Stimulated activated naive CD8-positive, alpha-beta T cell treated with anti-CD3 and anti-CD28 coated beads, Interleukin-15, Interleukin-2, amounts not matched to agents 100 U/mL and 50 U/mL, for 24 hours (primary cell): ENCODE measurements at regions not wholly inside any gene's neighbourhood (a gene's known extent, or its start where the extent isn't known, plus 50 kb on each side); places are given as distances from the start of the nearest gene placed in this dataset.

Experiments used
- ATAC-seq: fragments of 150-1000 bp; cut with Tn5 transposase; one replicate; pipeline ENCODE4 v1.10.0; 2021
- DNase-seq: peaks from one replicate; pipeline ENCODE4 v3.0.0; 2021

- DNase-seq (no peak), ATAC-seq (no peak)
Measured at GRCh38 chr5:114153833-114154232, 208.0 kb upstream of the KCNN2 start.

- ATAC-seq: no peak
- DNase-seq: no peak
Measured at GRCh38 chr5:114166081-114166480, 195.8 kb upstream of the KCNN2 start.

- ATAC-seq (no peak), DNase-seq (no peak)
Measured at GRCh38 chr5:114174131-114174530, 187.7 kb upstream of the KCNN2 start.

DNA sequence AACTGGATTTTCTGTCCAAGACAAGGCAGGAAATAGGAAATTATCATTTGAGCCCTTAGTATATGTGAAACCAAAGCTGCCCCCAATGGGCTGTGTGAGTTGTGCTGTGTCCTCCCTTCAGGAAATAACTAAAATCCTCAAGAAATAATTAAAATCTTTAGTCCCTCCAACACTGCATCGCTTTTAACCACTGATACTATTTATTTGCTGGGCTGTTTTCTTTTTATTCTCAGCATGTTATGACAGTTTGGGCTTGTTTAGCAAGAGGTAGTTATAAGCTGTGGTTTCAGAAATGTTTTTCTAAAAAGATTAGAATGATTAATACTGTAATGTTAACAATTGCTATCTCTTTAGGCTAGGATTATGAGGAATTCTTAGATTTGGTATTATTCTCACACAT is 187.0 kb upstream of the KCNN2 start:
- DNase-seq: no peak
- ATAC-seq: no peak

DNA sequence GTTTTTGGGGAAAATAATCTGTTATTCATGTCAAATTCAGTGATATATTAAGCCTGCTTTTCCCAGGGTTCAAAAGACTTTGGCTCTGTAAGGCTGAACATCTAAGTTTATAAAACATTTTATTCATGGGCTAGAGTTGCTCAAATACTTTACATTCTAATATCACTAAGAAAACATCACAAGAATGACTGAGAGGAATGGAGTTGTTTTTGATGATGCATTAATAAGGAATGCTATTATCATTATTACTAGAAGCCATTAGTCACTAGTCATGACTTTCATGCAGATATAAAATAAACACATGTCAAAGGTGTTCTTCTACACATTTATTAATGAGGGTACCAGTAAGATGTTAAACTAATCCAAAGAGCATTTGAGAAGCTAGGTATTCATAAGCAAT is 185.5 kb upstream of the KCNN2 start:
- no peak for DNase-seq
- ATAC-seq: no peak

- ATAC-seq (no peak), DNase-seq (no peak)
Measured at GRCh38 chr5:114179134-114179533, 182.7 kb upstream of the KCNN2 start.

GRCh38 chr5:114184006-114184405 is 177.9 kb upstream of the KCNN2 start:
- ATAC-seq (no peak), DNase-seq (no peak)

- no peak for ATAC-seq
- DNase-seq: no peak
Measured at GRCh38 chr5:114185274-114185673, 176.6 kb upstream of the KCNN2 start.

- ATAC-seq (no peak), DNase-seq (no peak)
Measured at GRCh38 chr5:114191441-114191840, 170.4 kb upstream of the KCNN2 start.

- DNase-seq: no peak
- ATAC-seq: no peak
Measured at GRCh38 chr5:114192108-114192507, 169.8 kb upstream of the KCNN2 start.

GRCh38 chr5:114201332-114201731 is 160.5 kb upstream of the KCNN2 start:
- no peak for ATAC-seq
- DNase-seq: no peak

DNA sequence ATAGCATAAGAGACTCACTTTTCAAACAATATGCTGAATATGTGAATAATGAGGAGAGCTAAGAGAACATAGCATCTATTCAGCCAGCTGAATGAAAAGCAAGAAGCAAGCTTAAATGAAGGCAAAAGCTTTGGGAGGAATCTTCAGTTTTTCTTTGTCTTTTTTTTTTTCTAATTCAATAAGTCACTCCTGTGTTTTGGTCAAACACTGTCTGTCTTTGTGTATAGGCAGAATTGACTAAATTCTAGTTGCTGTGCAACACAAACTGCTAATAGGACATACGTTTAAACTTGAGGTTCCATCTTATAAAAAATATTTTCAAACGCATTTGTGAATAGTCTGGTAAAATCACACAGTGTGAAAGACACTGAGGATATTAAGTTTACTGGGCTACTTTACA is 156.9 kb upstream of the KCNN2 start:
- ATAC-seq (no peak), DNase-seq (no peak)

DNA sequence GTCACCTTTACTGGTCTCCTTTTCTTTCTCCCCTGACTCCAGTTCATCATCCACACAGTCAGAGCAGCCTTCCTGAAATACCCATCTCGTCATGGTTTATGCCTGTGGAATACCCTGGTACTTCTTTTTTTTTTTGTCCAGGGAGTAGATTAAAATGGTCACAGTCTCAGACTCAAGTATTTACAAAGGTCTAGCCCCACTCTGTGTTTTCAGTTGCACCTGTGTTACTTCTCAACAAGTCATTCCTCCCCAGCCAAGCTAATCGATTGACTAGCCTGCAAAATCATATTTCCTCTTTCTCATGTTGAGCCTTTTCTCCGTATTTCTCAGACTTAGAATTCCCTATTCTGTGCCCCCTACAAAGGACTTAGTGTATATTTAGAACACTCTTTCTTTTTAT is 155.2 kb upstream of the KCNN2 start:
- DNase-seq: no peak
- no peak for ATAC-seq

- DNase-seq (no peak), ATAC-seq (no peak)
Measured at GRCh38 chr5:114207615-114208014, 154.3 kb upstream of the KCNN2 start.

- no peak for ATAC-seq
- DNase-seq: no peak
Measured at GRCh38 chr5:114208120-114208519, 153.8 kb upstream of the KCNN2 start.

DNA sequence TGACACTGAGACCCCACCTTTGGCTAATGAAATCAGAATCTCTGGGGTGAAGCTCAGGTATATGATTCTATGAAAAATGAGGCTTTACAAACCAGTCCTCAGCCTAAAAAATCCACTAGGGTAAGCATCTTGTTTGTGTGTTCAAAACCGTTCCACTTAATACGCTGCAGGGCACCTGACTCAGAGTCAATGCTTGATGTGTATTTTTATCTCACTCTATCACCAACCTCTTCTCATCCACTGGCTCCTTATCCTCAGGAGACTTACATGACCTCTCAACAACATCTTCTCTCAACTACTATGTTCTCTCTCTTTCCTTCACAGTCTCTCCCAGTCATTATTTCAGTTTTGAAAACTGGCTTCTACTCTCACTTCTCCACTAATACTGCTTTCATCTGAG is 153.3 kb upstream of the KCNN2 start:
- no peak for DNase-seq
- ATAC-seq: no peak

- ATAC-seq: no peak
Measured at GRCh38 chr5:114210662-114211061, 151.2 kb upstream of the KCNN2 start.

GRCh38 chr5:114221807-114222206 is 140.1 kb upstream of the KCNN2 start:
- DNase-seq (no peak), ATAC-seq (no peak)

More at GRCh38 chr5:114210662-114211061, 151.2 kb upstream of the KCNN2 start:
- no peak for DNase-seq

DNA sequence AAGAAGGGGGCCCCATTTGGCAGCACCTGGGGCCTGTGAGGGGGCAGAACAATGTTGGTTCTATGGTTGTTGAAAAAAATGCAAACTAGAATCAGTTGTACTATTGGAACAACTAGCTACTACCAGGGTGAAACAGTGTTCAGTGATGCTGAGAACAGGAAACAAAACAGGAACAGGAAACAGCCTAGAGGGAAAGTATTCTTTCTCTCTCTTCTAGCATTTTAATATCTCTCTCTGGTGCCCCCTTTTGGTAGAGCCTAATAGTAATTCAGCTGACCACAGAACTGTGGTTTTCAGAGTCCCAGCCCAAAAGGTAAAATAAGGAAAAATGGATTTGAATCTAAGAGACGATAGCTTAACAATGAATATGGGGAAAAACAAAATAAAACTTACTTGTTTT is 138.0 kb upstream of the KCNN2 start:
- no peak for DNase-seq
- ATAC-seq: no peak

DNA sequence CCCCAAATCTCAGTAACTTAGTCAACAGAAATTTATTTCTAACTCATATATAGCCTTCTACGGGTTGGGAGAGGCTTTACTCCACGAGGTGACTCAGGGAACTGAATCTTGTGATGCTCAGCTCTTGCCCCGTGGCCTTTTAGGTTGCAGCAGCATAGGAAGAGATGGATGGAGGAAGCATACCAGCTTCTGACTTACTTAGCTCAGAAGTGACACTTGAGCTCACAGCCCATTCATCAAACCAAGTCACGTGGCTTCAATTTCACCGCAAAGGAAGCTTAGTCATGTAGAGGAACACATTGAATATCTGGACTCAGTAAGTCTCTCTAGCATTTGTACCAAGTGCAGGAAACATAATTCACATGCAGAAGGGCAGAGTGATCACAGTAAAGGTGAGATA is 124.1 kb upstream of the KCNN2 start:
- ATAC-seq (no peak), DNase-seq (no peak)

GRCh38 chr5:114238771-114239313 is 123.0 kb upstream of the KCNN2 start:
- DNase-seq: no peak
- ATAC-seq: no peak

GRCh38 chr5:114243281-114243971 is 118.4 kb upstream of the KCNN2 start:
- no peak for ATAC-seq
- DNase-seq: no peak

- no peak for ATAC-seq
- no peak for DNase-seq
Measured at GRCh38 chr5:114243972-114244317, 117.9 kb upstream of the KCNN2 start.

DNA sequence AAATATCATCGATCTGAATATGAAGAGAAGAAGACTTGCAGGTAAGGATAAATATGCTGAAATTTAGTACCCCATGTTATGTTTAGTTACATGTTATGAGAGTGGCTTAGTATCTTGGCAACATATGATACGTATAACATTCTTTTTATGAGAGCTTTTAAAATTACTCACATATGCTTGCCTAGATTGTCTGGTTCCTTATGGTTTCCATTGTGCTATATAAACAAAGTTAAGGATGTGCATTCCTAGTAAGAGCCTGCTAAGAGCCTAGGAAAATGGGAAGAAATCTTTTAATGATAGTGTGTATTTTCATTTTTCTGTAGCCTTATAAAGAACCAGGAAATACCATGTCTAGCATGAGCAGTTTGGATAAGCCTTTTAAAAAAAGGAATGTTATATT is 112.0 kb upstream of the KCNN2 start:
- DNase-seq (no peak), ATAC-seq (no peak)

- ATAC-seq: no peak
- no peak for DNase-seq
Measured at GRCh38 chr5:114250536-114250935, 111.3 kb upstream of the KCNN2 start.
